ENCODE measurements at regions not wholly inside any gene's neighbourhood (a gene's known extent, or its start where the extent isn't known, plus 50 kb on each side); places are given as distances from the start of the nearest gene placed in this dataset.
"Not testable (repeated sequence)": the region's sequence is repeated elsewhere in the genome, so short reads cannot be mapped to it uniquely, and the experiment has no call there.

DNA sequence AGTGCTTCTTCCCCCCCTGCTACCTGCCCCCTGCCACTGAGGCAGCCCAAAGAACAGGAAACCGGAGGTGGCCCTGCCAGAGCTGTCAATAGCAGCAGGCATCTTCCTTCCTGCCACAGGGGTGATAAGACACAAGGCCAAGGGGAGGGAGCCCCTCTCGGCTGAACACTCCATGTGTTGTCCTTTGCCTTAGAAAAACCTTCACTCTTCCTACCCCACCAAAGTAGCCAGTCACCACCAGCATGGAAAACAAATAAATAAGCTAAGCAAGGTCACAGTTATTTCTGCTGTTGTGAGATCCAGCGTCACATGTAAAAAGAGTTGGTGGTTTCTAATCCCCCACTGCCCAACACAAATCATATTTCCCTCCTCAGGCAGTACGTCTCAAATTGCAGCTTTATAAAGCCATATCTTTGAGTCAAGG is 104.8 kb upstream of the DPT start:
- no peaks in the 10 kb centered on the region for H3K36me3 ChIP-seq (ENCODE audit: low read depth, missing control alignments)
- H3K4me1 ChIP-seq, result peaks cover 4% of the 10 kb centered on the region
- DNase-seq, result no peak
- no peak overlapping the region for H3K27ac ChIP-seq
- TF ChIP-seq POLR2A (IDR thresholded peaks at IDR 0.05), result no peak
- TF ChIP-seq, protein P1, sequence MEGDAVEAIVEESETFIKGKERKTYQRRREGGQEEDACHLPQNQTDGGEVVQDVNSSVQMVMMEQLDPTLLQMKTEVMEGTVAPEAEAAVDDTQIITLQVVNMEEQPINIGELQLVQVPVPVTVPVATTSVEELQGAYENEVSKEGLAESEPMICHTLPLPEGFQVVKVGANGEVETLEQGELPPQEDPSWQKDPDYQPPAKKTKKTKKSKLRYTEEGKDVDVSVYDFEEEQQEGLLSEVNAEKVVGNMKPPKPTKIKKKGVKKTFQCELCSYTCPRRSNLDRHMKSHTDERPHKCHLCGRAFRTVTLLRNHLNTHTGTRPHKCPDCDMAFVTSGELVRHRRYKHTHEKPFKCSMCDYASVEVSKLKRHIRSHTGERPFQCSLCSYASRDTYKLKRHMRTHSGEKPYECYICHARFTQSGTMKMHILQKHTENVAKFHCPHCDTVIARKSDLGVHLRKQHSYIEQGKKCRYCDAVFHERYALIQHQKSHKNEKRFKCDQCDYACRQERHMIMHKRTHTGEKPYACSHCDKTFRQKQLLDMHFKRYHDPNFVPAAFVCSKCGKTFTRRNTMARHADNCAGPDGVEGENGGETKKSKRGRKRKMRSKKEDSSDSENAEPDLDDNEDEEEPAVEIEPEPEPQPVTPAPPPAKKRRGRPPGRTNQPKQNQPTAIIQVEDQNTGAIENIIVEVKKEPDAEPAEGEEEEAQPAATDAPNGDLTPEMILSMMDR (IDR thresholded peaks at IDR 0.05), result no peak
- no peaks in the 10 kb centered on the region for H3K9me3 ChIP-seq
- H3K4me3 ChIP-seq, result no peak overlapping the region
- intact Hi-C loops (cut with DNase I; ENCODE audit: low total_unique reads), result no loop called here
- WGBS, 2 donors, result 70 to 71% methylated on average over 4 of the region's 4 CpGs
- H3K27me3 ChIP-seq, result no peaks in the 10 kb centered on the region

DNA sequence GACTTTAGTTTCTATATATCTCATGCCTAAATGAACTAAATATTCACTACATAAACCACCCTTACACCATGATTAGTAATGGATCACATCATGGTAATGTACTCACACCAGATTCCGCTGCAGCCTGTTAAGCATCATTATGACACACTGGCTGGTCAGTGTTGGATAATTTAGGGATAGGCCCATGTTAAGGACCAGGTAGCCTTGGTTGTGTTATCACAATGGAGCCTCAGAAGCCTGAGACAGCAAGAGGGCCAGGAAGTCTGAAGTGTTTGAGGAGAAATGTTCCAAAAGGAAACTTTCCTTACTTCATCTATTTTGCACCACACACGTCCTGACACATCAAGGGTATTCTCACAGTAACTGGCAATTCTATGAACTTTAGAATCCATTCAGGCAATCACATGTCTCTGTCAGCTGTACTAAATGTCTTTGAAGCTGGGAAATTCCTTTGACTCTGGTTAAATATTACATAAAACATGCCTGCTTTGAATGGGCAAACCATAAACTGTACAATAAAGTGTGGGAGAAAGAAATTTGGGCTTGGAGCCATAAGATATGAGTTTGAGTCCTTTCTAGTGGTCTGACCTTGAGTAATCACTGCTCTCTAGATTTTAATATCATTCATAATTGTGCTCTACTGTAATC is 105.3 kb upstream of the DPT start:
- no peak for DNase-seq
- Histone ChIP-seq H3K27me3 (no peaks in the 10 kb centered on the region), H3K27ac (no peak overlapping the region), H3K9me3 (no peaks in the 10 kb centered on the region), H3K4me1 (peaks cover 4% of the 10 kb centered on the region), H3K4me3 (no peak overlapping the region), H3K36me3 (ENCODE audit: low read depth, missing control alignments) (no peaks in the 10 kb centered on the region)
- TF ChIP-seq POLR2A (IDR thresholded peaks at IDR 0.05), result no peak
- TF ChIP-seq, protein P1 (IDR thresholded peaks at IDR 0.05), result no peak
- 70 to 71% methylated on average over 2 of the region's 2 CpGs for WGBS, 2 donors
- intact Hi-C loops (cut with DNase I; ENCODE audit: low total_unique reads), result no loop called here

DNA sequence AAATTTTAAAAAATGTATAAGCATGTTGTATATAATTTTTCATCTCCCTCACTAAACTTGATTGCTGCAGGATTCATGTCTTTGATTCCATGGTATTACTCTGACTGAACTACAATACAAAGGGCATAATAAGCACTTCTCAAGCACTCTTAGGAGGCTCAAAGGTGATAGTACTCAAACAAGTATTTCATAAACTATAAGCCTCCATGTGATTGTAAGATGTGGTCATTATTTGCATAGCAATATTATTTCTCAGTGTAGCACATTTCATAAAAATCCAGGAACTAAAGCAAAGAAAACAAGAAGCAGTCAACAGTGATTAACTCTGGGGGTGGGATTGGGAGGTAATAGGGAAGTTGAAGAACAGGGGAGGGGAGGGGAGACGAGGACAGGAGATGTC is 106.2 kb upstream of the DPT start:
- Histone ChIP-seq H3K4me1 (peaks cover 4% of the 10 kb centered on the region), H3K4me3 (no peak overlapping the region), H3K27ac (no peak overlapping the region), H3K27me3 (no peaks in the 10 kb centered on the region), H3K36me3 (ENCODE audit: low read depth, missing control alignments) (no peaks in the 10 kb centered on the region), H3K9me3 (no peaks in the 10 kb centered on the region)
- TF ChIP-seq, protein P1 (IDR thresholded peaks at IDR 0.05), result no peak
- no peak for TF ChIP-seq POLR2A (IDR thresholded peaks at IDR 0.05)
- intact Hi-C loops (cut with DNase I; ENCODE audit: low total_unique reads), result no loop called here
- 82 to 93% methylated on average over 1 of the region's 1 CpG for WGBS, 2 donors
- DNase-seq, result no peak

DNA sequence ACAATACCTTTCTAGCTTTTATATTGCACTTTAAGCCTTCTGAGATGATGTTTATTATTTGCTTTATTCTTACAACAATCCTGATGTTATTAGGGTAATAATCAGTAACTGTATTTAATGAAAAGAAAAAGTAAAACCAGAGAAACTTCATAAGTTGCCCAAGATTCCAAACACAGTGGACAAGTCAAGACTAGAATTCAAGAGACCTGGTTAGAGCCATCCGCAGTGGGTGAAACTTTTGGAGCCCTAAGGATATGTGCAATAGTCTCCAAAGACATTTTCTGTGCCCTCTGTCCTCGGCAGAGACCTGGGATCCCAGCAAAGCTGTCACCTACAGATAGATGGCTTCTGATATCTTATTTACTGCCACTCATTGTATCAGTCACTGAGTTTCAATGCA is 106.8 kb upstream of the DPT start:
- TF ChIP-seq POLR2A (IDR thresholded peaks at IDR 0.05), result no peak
- TF ChIP-seq, protein P1 (IDR thresholded peaks at IDR 0.05), result no peak
- intact Hi-C loops (cut with DNase I; ENCODE audit: low total_unique reads), result no loop called here
- Histone ChIP-seq H3K27ac (no peak overlapping the region), H3K9me3 (no peaks in the 10 kb centered on the region), H3K4me1 (peaks cover 4% of the 10 kb centered on the region), H3K36me3 (ENCODE audit: low read depth, missing control alignments) (no peaks in the 10 kb centered on the region), H3K4me3 (no peak overlapping the region), H3K27me3 (no peaks in the 10 kb centered on the region)
- WGBS, 2 donors, result 73 to 88% methylated on average over 2 of the region's 2 CpGs
- DNase-seq, result no peak

DNA sequence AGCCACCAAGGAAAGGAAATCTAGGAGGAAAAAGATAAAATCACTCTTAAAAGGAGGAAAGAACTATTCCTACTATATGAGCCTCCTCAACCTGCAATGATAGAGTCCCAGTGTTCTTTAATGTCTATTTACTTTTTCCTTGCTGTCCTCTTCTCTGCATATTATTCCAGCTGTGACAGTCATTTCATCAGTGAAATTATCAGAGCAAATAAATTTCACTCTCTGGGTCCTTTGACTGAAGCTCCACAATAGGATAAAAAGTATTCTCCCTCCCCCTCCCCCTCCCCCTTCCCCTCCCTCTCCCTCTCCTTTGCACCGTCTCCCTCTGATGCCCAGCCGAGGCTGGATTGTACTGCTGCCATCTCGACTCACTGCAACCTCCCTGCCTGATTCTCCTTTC is 107.5 kb upstream of the DPT start:
- DNase-seq, result no peak
- WGBS, 2 donors, result 52 to 85% methylated on average over 3 of the region's 3 CpGs
- H3K27me3 ChIP-seq, result no peaks in the 10 kb centered on the region
- intact Hi-C loops (cut with DNase I; ENCODE audit: low total_unique reads), result no loop called here
- H3K4me1 ChIP-seq, result peaks cover 4% of the 10 kb centered on the region
- TF ChIP-seq POLR2A (IDR thresholded peaks at IDR 0.05), result no peak
- H3K9me3 ChIP-seq, result no peaks in the 10 kb centered on the region
- no peaks in the 10 kb centered on the region for H3K36me3 ChIP-seq (ENCODE audit: low read depth, missing control alignments)
- no peak overlapping the region for H3K27ac ChIP-seq
- no peak overlapping the region for H3K4me3 ChIP-seq

DNA sequence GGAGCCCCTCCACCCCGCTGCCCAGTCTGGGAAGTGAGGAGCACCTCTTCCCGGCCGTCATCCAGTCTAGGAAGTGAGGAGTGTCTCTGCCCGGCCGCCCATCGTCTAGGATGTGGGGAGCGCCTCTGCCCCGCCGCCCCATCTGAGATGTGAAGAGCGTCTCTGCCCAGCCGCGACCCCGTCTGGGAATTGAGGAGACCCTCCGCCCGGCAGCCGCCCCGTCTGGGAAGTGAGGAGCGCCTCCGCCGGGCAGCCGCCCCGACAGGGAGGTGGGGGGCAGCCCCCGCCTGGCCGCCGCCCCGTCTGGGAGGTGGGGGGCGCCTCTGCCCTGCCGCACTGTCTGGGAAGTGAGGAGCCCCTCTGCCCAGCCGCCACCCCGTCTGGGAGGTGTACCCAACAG is 108.2 kb upstream of the DPT start:
- H3K36me3 ChIP-seq (ENCODE audit: low read depth, missing control alignments); H3K4me3 ChIP-seq; H3K27me3 ChIP-seq; H3K9me3 ChIP-seq; intact Hi-C loops (cut with DNase I; ENCODE audit: low total_unique reads); H3K4me1 ChIP-seq; H3K27ac ChIP-seq; DNase-seq: not testable (repeated sequence)
- 78 to 91% methylated on average over 18 to 30 of the region's 30 CpGs for WGBS, 2 donors

All from testis (tissue), 2 donors.